ENCODE measurements at regions not wholly inside any gene's neighbourhood (a gene's known extent, or its start where the extent isn't known, plus 50 kb on each side); places are given as distances from the start of the nearest gene placed in this dataset.

GRCh38 chr18:14941792-14942191, 193.8 kb downstream of the ANKRD30B start:
- TF ChIP-seq CTCF (IDR thresholded peaks at IDR 0.05; ENCODE audit: unreplicated experiment in 3 of 3), result no peak
- H3K27ac Mint-ChIP-seq, result no peak overlapping the region
- no peaks in the 10 kb centered on the region for H3K27me3 Mint-ChIP-seq (ENCODE audit: low read depth)
- H3K4me1 Mint-ChIP-seq, result no peaks in the 10 kb centered on the region
- H3K36me3 Mint-ChIP-seq (ENCODE audit: low read depth), result peaks cover 6% of the 10 kb centered on the region
- peaks cover 42% of the 10 kb centered on the region for H3K9me3 Mint-ChIP-seq
- no peak overlapping the region for H3K4me3 Mint-ChIP-seq

- TF ChIP-seq CTCF (IDR thresholded peaks at IDR 0.05; ENCODE audit: unreplicated experiment in 3 of 3), result no peak
- Mint-ChIP-seq H3K27me3 (ENCODE audit: low read depth) (no peaks in the 10 kb centered on the region), H3K4me3 (no peak overlapping the region)
These were observed 194.3 kb downstream of the ANKRD30B start for GRCh38 chr18:14942275-14942674.

GRCh38 chr18:14943486-14943885, 195.5 kb downstream of the ANKRD30B start:
- no peaks in the 10 kb centered on the region for H3K27me3 Mint-ChIP-seq (ENCODE audit: low read depth)
- no peak for TF ChIP-seq CTCF (IDR thresholded peaks at IDR 0.05; ENCODE audit: unreplicated experiment in 3 of 3)
- H3K4me1 Mint-ChIP-seq, result no peaks in the 10 kb centered on the region
- H3K4me3 Mint-ChIP-seq, result no peak overlapping the region
- H3K36me3 Mint-ChIP-seq (ENCODE audit: low read depth), result peaks cover 3% of the 10 kb centered on the region
- no peak overlapping the region for H3K27ac Mint-ChIP-seq
- peaks cover 32% of the 10 kb centered on the region for H3K9me3 Mint-ChIP-seq

More at GRCh38 chr18:14942275-14942674, 194.3 kb downstream of the ANKRD30B start:
- H3K4me1 Mint-ChIP-seq, result no peaks in the 10 kb centered on the region
- H3K36me3 Mint-ChIP-seq (ENCODE audit: low read depth), result peaks cover 6% of the 10 kb centered on the region
- H3K27ac Mint-ChIP-seq, result no peak overlapping the region
- H3K9me3 Mint-ChIP-seq, result peaks cover 43% of the 10 kb centered on the region

GRCh38 chr18:14943967-14944636, 196.1 kb downstream of the ANKRD30B start:
- Mint-ChIP-seq H3K27me3 (ENCODE audit: low read depth) (no peaks in the 10 kb centered on the region), H3K9me3 (peaks cover 33% of the 10 kb centered on the region), H3K4me1 (no peaks in the 10 kb centered on the region), H3K27ac (no peak overlapping the region), H3K36me3 (ENCODE audit: low read depth) (no peaks in the 10 kb centered on the region), H3K4me3 (no peak overlapping the region)
- no peak for TF ChIP-seq CTCF (IDR thresholded peaks at IDR 0.05; ENCODE audit: unreplicated experiment in 3 of 3)

- no peak for TF ChIP-seq CTCF (IDR thresholded peaks at IDR 0.05; ENCODE audit: unreplicated experiment in 3 of 3)
These were observed 196.9 kb downstream of the ANKRD30B start for GRCh38 chr18:14944838-14945237.

GRCh38 chr18:14945286-14945685, 197.3 kb downstream of the ANKRD30B start:
- Mint-ChIP-seq H3K4me3 (no peak overlapping the region), H3K4me1 (no peaks in the 10 kb centered on the region), H3K27ac (no peak overlapping the region), H3K27me3 (ENCODE audit: low read depth) (no peaks in the 10 kb centered on the region), H3K9me3 (peaks cover 35% of the 10 kb centered on the region), H3K36me3 (ENCODE audit: low read depth) (no peaks in the 10 kb centered on the region)
- no peak for TF ChIP-seq CTCF (IDR thresholded peaks at IDR 0.05; ENCODE audit: unreplicated experiment in 3 of 3)

More at GRCh38 chr18:14944838-14945237, 196.9 kb downstream of the ANKRD30B start:
- Mint-ChIP-seq H3K4me1 (no peaks in the 10 kb centered on the region), H3K27me3 (ENCODE audit: low read depth) (no peaks in the 10 kb centered on the region), H3K4me3 (no peak overlapping the region), H3K27ac (no peak overlapping the region), H3K36me3 (ENCODE audit: low read depth) (no peaks in the 10 kb centered on the region), H3K9me3 (peaks cover 37% of the 10 kb centered on the region)

All from nephron (organoid).